KMS-11 (cell line): ENCODE measurements at regions not wholly inside any gene's neighbourhood (a gene's known extent, or its start where the extent isn't known, plus 50 kb on each side); places are given as distances from the start of the nearest gene placed in this dataset.

Source experiments
- H2AFZ ChIP-seq: fragments of 200-600 bp; sonication (generic); 2 replicates; pipeline ENCODE4 v1.6.1; 2016; ENCODE audit warnings: antibody characterized with exemption, mixed run types, low read depth
- H3K27ac ChIP-seq: fragments of 200-600 bp; sonication (generic); 2 replicates; pipeline ENCODE4 v1.6.1; 2016; ENCODE audit warnings: mild to moderate bottlenecking, mixed run types
- H3K27me3 ChIP-seq: fragments of 200-600 bp; sonication (generic); 2 replicates; pipeline ENCODE4 v1.6.1; 2017; ENCODE audit warnings: mild to moderate bottlenecking, low read depth, mixed run types, moderate library complexity; ENCODE audit not compliant: insufficient read depth
- H3K36me3 ChIP-seq: fragments of 200-600 bp; sonication (generic); 2 replicates; pipeline ENCODE4 v1.6.1; 2017; ENCODE audit warnings: mild to moderate bottlenecking, mixed run types; ENCODE audit not compliant: insufficient read depth
- H3K4me1 ChIP-seq: fragments of 200-600 bp; sonication (generic); 2 replicates; pipeline ENCODE4 v1.6.1; 2016; ENCODE audit warnings: mild to moderate bottlenecking, low read depth, mixed run types; ENCODE audit not compliant: poor library complexity, severe bottlenecking
- H3K4me2 ChIP-seq: fragments of 200-600 bp; sonication (generic); 2 replicates; pipeline ENCODE4 v1.7.0; 2016; ENCODE audit warnings: mild to moderate bottlenecking, mixed run types
- H3K4me3 ChIP-seq: fragments of 200-600 bp; sonication (generic); IDR thresholded peaks from 2 replicates; pipeline ENCODE4 v1.6.1; 2017; ENCODE audit warnings: low read depth, low read length, mixed read lengths; ENCODE audit not compliant: insufficient read depth
- H3K79me2 ChIP-seq: fragments of 200-600 bp; sonication (generic); 2 replicates; pipeline ENCODE4 v1.6.1; 2016; ENCODE audit warnings: low read depth, mixed run types; ENCODE audit not compliant: insufficient read depth
- H3K9ac ChIP-seq: fragments of 200-600 bp; sonication (generic); 2 replicates; pipeline ENCODE4 v1.6.1; 2016; ENCODE audit warnings: mild to moderate bottlenecking, mixed run types
- H4K20me1 ChIP-seq: fragments of 200-600 bp; sonication (generic); 2 replicates; pipeline ENCODE4 v1.6.1; 2016; ENCODE audit warnings: mild to moderate bottlenecking, mixed run types; ENCODE audit not compliant: insufficient read depth
- TF ChIP-seq, protein P1 (sequence below): fragments of 200-600 bp; sonication (generic); conservative IDR thresholded peaks from 2 replicates; pipeline ENCODE4 v1.6.1; 2017; ENCODE audit warnings: low read depth, mild to moderate bottlenecking, antibody characterized with exemption, low read length, moderate library complexity, mixed read lengths

DNA sequence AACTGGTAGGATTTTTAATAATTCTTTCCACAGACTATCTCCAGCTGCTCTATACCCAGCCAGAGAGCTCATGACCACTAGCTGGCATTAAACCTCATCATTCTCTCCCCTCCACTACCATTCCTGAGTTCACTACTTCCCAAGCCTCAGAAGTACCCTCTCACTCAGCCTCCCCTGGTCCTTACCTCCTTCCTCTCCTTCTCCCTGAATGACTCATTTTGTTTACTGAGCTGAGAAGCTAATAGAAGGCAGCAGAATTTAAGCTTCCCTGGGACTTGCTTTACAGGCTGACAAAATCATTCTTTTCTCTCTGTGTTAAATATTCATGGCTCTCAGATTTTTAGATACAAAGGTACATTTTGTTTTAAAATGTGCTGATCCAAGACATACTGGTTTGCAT lies 305.4 kb downstream of the TLR4 start:
- Histone ChIP-seq H3K27ac (no peak overlapping the region), H3K4me1 (no peaks in the 10 kb centered on the region), H3K9ac (no peak overlapping the region), H3K27me3 (no peaks in the 10 kb centered on the region), H3K36me3 (no peaks in the 10 kb centered on the region), H4K20me1 (no peaks in the 10 kb centered on the region), H3K79me2 (no peaks in the 10 kb centered on the region), H3K4me3 (no peak overlapping the region), H3K4me2 (no peak overlapping the region), H2AFZ (no peak overlapping the region)
- TF ChIP-seq, protein P1, sequence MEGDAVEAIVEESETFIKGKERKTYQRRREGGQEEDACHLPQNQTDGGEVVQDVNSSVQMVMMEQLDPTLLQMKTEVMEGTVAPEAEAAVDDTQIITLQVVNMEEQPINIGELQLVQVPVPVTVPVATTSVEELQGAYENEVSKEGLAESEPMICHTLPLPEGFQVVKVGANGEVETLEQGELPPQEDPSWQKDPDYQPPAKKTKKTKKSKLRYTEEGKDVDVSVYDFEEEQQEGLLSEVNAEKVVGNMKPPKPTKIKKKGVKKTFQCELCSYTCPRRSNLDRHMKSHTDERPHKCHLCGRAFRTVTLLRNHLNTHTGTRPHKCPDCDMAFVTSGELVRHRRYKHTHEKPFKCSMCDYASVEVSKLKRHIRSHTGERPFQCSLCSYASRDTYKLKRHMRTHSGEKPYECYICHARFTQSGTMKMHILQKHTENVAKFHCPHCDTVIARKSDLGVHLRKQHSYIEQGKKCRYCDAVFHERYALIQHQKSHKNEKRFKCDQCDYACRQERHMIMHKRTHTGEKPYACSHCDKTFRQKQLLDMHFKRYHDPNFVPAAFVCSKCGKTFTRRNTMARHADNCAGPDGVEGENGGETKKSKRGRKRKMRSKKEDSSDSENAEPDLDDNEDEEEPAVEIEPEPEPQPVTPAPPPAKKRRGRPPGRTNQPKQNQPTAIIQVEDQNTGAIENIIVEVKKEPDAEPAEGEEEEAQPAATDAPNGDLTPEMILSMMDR = no peak

DNA sequence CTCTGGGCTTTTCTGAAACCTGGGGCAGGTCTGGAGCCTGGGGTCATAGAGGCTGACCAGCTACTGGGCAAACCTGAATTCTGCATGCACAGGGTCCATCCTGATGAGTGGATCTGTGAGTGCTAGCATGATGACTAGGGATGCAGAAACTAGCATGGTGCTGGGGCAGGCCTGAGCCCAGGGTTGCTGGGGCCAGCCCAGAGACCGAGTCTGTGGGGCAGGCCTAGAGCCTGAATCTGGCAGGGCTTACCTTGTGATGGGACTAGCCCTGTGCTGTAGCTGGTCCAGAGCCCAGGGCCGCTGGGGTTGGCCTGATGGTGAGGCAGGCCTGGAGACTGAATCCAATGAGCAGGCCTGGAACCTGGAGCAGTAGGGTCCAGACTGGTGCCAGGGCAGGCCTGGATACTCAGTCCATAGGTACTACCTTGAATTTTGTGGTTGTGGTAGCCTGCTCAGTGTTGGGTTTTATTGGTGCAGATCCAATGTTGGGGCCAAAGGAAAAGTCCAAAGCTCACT lies 313.5 kb downstream of the TLR4 start:
- H3K4me3 ChIP-seq = no peak overlapping the region
- no peaks in the 10 kb centered on the region for H4K20me1 ChIP-seq
- no peaks in the 10 kb centered on the region for H3K79me2 ChIP-seq
- no peaks in the 10 kb centered on the region for H3K4me1 ChIP-seq
- H3K36me3 ChIP-seq = no peaks in the 10 kb centered on the region
- TF ChIP-seq, protein P1 = no peak
- no peak overlapping the region for H3K9ac ChIP-seq
- no peak overlapping the region for H3K27ac ChIP-seq
- H2AFZ ChIP-seq = no peak overlapping the region
- H3K27me3 ChIP-seq = no peaks in the 10 kb centered on the region
- no peak overlapping the region for H3K4me2 ChIP-seq

DNA sequence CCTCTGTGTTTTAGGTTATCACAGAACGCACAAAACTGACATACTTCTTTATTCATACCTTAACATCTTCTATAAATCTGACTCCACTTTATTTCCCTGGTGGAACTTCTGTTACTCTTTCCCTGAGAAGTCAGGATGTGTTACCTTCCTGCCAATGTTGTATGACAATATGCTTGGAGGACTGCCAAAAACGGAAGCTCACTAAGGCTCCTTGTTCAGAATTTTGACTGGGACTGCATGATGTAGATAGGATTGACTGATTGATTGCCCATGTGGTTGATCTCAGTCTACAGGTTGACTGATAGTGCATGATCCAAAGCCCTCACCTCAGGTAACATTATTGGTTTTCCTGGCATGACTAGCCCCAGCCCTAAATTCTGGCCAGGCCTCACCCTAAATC lies 319.4 kb downstream of the TLR4 start:
- no peak overlapping the region for H2AFZ ChIP-seq
- no peaks in the 10 kb centered on the region for H3K79me2 ChIP-seq
- H3K4me1 ChIP-seq = no peaks in the 10 kb centered on the region
- no peaks in the 10 kb centered on the region for H4K20me1 ChIP-seq
- H3K27me3 ChIP-seq = no peaks in the 10 kb centered on the region
- H3K4me3 ChIP-seq = no peak overlapping the region
- H3K4me2 ChIP-seq = no peak overlapping the region
- TF ChIP-seq, protein P1 = no peak
- H3K36me3 ChIP-seq = no peaks in the 10 kb centered on the region
- no peak overlapping the region for H3K27ac ChIP-seq
- H3K9ac ChIP-seq = no peak overlapping the region

DNA sequence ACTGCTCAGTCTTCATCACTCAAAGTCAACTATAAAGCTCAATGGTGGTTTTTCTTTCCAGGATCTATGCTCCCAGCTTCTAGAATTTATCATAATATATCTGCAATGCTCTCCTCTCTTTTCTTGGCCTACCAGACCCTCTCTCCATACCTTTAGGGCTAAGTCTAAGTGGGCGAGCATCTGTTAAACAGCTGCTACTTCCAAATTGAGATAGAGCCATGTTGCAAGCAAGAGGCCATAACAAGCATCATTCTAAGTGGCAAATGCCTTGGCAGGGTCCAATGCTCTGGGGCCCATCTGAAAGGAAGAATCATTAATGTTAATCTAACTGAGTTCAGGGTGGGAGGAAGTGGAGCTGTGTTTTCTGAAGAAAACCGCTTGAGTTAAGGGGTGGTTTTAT lies 324.0 kb downstream of the TLR4 start:
- TF ChIP-seq, protein P1 = no peak
- Histone ChIP-seq H3K4me1 (no peaks in the 10 kb centered on the region), H3K27ac (no peak overlapping the region), H3K4me2 (no peak overlapping the region), H3K9ac (no peak overlapping the region), H3K27me3 (no peaks in the 10 kb centered on the region), H2AFZ (no peak overlapping the region), H4K20me1 (no peaks in the 10 kb centered on the region), H3K36me3 (no peaks in the 10 kb centered on the region), H3K4me3 (no peak overlapping the region), H3K79me2 (no peaks in the 10 kb centered on the region)
